ENCODE measurements at regions not wholly inside any gene's neighbourhood (a gene's known extent, or its start where the extent isn't known, plus 50 kb on each side); places are given as distances from the start of the nearest gene placed in this dataset.

- TF ChIP-seq CTCF (IDR thresholded peaks at IDR 0.05), result no peak
- TF ChIP-seq TCF7L2 (IDR thresholded peaks at IDR 0.05; ENCODE audit: low read depth, low read length), result no peak
Observed at GRCh38 chr11:15430381-15430780, 315.7 kb downstream of the INSC start.

Data from Panc1 (cell line).